Suppressor macrophage treated with lipopolysaccharide for 1 hour (primary cell): ENCODE measurements at regions not wholly inside any gene's neighbourhood (a gene's known extent, or its start where the extent isn't known, plus 50 kb on each side); places are given as distances from the start of the nearest gene placed in this dataset.
"Not testable (repeated sequence)": the region's sequence is repeated elsewhere in the genome, so short reads cannot be mapped to it uniquely, and the experiment has no call there.

Experiments used
- DNase-seq, 3 donors: peaks; one replicate each; pipeline ENCODE4 v3.0.0-alpha.2; 2020 to 2022

DNA sequence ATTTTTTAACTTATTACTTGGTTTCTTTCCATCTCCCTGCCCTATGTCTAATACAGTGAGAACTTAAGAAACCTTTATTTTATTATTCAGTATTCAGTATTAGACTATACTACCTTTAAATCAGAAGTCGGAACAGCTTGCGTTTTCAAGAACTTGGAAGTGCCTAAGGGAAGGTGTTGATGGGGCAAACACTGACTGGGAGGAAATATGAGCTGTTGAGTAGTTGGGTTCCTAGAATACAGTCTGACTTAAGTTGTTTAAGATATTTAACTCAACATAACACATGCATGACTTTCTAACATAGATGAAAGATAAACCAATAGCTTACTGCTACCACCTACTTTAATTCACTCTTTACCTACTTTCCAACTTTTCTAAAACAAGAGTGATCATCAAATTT is 1048.1 kb downstream of the ROBO2 start:
- DNase-seq = no peak

GRCh38 chr3:78090382-78090781 is 1050.5 kb downstream of the ROBO2 start:
- no peak for DNase-seq

- DNase-seq = no peak
These were observed 1051.7 kb downstream of the ROBO2 start for GRCh38 chr3:78091478-78092119.

- not testable (repeated sequence) for DNase-seq
These were observed 1052.7 kb downstream of the ROBO2 start for GRCh38 chr3:78092574-78092973.

- DNase-seq = no peak
These were observed 1056.8 kb downstream of the ROBO2 start for GRCh38 chr3:78096488-78097255.

DNA sequence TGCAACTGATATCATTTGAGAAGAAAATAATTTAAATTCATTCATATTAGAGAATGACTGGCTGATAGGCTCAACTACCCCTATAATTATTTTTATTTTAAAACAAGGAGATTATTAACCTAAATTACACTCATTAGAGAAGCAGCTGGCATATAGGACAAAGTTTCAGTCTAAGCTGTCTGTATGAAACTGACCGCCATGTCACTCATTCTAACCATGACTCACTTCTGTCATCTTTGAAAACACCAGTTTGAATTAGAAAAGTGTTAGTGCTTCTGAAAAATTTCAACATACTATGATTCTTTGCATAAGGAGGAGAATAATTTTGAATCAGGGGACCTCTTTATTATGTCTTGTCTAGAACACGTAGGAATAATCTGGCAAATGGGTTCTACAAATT is 1058.5 kb downstream of the ROBO2 start:
- no peak for DNase-seq

GRCh38 chr3:78101384-78101783 is 1061.5 kb downstream of the ROBO2 start:
- DNase-seq = no peak

DNA sequence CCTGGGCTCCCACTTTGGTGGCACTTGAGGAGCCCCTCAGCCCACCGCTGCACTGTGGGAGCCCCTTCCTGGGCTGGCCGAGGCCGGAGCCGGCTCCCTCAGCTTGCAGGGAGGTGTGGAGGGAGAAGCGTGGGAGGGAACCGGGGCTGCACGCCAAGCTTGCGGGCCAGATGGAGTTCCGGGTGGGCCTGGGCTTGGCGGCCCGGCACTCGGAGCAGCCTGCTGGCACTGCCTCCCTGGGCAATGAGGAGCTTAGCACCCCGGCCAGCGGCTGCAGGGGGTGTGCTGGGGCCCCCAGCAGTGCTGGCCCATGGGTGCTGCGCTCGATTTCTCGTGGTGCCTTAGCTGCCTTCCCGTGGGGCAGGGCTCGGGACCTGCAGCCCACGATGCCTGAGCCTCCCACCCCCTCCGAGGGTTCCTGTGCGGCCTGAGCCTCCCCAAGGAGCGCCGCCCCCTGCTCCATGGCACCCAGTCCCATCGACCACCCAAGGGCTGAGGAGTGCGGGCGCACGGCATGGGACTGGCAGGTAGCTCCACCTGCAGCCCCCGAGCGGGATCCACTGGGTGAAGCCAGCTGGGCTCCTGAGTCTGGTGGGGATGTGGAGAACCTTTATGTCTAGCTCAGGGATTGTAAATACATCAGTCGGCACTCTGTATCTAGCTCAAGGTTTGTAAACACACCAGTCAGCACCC is 1068.5 kb downstream of the ROBO2 start:
- not testable (repeated sequence) for DNase-seq

- no peak for DNase-seq
These were observed 1072.6 kb downstream of the ROBO2 start for GRCh38 chr3:78112291-78113010.

DNA sequence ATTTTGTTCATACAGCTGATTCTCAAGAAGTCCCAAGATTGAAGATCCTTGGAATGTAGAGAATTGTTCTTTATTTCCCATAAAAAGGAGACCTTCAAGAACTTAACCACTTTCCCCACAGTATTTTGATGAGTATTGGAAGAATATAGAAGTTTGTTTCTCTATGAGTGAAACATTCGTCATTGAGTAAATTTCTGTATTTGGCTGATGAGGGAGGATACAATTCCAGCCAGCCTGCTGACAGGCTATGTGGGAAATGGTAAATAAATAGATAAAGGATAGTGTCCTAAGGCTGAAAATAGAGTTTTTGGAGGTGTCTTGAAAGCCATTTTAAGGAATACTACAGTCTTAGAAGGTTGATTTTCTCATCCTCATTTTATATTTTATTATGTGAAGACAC is 1076.1 kb downstream of the ROBO2 start:
- no peak for DNase-seq

- no peak for DNase-seq
These were observed 1077.0 kb downstream of the ROBO2 start for GRCh38 chr3:78116874-78117273.

GRCh38 chr3:78123058-78123457 is 1083.2 kb downstream of the ROBO2 start:
- peak in 1 of 3 donors; percentile 3 for DNase-seq

GRCh38 chr3:78129707-78130106 is 1089.8 kb downstream of the ROBO2 start:
- DNase-seq = no peak

DNA sequence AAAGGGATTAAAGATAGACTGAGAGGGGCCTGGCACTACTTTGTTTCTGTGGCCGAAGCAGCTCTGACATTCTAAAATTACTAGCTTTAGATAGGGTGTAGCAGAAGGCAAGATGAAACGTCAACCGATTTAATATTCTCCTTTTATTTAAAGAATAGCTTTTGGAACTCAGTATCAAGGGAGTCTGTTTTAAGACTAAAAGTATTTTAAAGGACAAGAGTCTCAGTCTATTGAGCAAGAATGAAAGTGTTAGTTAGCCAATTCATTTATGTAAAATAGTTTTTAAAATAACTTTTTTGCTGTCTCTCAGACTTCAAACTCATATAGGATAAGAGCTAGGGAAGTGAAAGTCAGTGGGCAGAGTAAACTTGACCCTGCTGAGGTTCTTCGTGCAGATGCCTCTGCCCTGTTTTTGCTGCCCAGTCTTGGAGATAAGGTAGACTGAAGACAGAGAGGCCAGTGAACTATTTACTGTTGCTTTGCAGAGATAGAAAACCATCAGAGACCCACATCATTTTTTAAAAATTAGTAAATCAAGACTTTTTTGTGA is 1090.9 kb downstream of the ROBO2 start:
- DNase-seq = no peak

- no peak for DNase-seq
These were observed 1094.6 kb downstream of the ROBO2 start for GRCh38 chr3:78134496-78134895.

GRCh38 chr3:78139166-78139565 is 1099.3 kb downstream of the ROBO2 start:
- no peak for DNase-seq

GRCh38 chr3:78140274-78140673 is 1100.4 kb downstream of the ROBO2 start:
- DNase-seq = no peak

DNA sequence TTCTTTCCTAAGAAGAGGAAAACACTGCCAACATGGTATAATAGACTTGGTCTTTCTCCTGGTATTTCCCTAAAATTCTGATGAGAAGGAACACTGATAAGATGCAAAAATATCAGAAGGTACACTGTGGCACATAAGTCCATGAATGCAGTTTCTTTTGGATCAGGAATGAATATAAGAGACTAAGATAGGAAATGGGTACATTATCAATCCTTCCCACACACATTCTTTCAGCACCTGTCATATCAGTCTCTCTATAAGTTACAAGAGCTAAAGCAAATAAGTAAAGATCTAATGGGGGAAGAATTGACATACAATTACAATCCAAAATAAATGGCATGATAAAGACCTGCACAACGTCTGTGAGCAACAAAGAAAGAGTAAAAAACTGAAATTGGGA is 1101.0 kb downstream of the ROBO2 start:
- DNase-seq = no peak

DNA sequence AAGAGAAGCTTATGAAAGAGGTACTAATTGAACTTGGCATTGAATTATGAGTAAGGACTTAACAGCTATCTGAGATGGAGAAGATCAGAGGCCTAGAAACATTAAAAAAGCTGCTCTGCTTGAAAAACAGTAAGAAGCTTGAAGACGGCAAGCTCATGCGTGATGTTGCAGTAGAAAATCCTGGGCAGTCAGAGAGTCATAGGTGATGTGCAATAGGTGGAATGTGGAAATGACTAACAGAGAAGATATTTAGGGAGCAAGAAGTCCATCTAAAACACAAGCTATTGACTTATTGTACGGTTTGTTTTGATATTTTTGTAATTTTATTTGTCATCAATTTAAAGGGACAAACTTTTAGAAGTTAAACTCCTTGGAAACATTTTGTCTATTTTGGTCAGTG is 1101.4 kb downstream of the ROBO2 start:
- no peak for DNase-seq

DNA sequence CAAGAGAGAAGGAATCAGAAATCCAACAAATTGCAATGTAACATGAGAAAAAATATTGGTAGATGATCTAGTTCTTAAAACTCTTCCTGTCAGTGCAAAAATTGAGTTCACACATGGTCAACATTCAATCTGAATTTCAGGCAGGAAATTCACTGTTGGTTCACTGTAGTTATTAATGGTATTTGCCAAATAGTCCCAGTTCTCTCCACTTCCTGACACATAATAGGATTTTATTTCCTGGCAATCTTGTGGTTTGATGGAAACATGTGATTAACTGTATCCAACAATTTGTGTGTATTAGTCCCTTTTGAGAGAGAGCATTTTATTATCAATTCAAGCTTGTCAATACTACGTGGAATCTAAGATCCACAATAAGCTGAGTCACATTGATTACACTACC is 1103.1 kb downstream of the ROBO2 start:
- no peak for DNase-seq

DNA sequence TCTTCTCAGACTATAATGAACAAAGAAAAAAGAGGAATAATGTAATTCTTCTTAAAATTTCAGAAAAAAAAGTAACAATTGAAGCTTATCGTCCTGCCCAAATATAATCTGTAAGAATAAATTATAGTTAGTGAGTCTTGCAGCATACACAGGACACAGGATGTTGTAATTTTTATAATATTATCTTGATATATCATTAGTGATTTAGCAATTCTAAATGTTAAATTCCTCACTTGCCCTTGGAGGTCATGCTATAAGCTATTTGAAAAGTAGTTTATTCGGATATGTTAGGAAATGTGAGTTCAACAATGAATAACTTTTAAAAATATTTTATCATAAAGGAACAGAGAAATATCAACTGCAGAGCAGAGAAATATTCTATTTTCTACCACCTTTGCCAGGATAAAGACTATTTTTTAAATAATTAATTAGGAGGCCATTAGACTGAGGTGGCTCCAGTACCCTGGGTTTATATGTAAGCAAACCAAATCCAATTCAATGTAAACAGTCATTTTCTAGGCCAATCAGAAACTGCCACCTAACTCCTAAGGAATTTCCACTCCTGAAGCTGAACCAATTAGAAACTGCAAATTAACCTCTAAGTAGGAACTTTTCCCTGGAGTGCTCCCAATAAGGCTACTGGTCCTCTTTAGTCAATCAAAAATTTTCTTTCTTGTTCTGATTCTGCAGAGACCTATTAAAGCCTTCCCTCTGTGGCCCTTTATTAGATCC is 1109.3 kb downstream of the ROBO2 start:
- no peak for DNase-seq

DNA sequence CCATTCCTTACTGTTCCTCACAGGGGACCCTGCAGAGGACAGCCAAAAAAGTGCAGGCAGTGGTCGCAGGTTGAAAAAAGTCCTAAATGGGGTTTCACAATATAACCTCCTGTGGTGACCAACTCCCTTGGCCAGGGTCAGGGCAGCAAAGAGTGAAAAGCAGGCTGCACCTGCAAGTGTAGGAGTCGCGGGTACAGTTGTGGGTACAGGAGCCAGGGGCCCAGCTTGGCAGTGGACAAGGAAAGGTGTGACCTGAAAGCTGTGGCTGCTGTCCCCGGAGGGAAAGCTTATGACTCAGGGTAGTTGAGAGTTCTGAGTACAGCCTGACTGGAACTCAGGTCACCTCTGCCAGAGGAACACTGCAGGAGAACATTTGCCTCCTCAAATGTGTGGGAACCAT is 1114.1 kb downstream of the ROBO2 start:
- no peak for DNase-seq
